ENCODE measurements at regions not wholly inside any gene's neighbourhood (a gene's known extent, or its start where the extent isn't known, plus 50 kb on each side); places are given as distances from the start of the nearest gene placed in this dataset.

DNA sequence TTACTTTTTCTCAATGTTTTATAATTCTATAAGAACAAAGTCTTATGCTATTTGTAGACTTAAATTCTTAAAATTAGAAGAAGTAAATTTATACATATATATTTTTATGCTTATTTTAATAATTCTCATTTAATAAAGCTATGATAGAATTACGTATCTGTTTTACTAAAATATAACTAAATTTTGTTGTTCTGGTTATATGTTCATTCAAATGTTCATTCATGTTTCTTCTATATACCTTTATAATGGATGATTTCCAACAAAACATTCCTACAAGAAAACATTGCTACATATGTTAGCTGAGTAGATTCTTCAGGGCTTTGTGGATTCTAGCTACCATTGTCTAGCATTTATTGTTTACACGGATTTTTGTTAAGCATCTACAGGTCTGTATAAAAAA lies 634.3 kb upstream of the PCDH20 start:
- TF ChIP-seq CTCF (IDR thresholded peaks at IDR 0.05; ENCODE audit: poor library complexity) (no peak), EZH2 (IDR thresholded peaks at IDR 0.05; ENCODE audit: borderline replicate concordance) (no peak)

Measured in hepatocyte (in vitro differentiated cells).